DOHH2 (cell line): ENCODE measurements at regions not wholly inside any gene's neighbourhood (a gene's known extent, or its start where the extent isn't known, plus 50 kb on each side); places are given as distances from the start of the nearest gene placed in this dataset.

Experiments used
- EZH2phosphoT487 ChIP-seq: fragments of 200-600 bp; sonication (generic); IDR thresholded peaks from 2 replicates; pipeline ENCODE4 v1.6.1; 2017; ENCODE audit warnings: borderline replicate concordance, mild to moderate bottlenecking, antibody characterized with exemption, low read length, moderate library complexity, mixed read lengths
- TF ChIP-seq, protein P1 (sequence below): fragments of 200-600 bp; sonication (generic); IDR thresholded peaks from one replicate; pipeline ENCODE4 v1.5.1; 2014; ENCODE audit warnings: antibody characterized with exemption, mild to moderate bottlenecking, low read depth, low read length; ENCODE audit not compliant: poor library complexity, severe bottlenecking

DNA sequence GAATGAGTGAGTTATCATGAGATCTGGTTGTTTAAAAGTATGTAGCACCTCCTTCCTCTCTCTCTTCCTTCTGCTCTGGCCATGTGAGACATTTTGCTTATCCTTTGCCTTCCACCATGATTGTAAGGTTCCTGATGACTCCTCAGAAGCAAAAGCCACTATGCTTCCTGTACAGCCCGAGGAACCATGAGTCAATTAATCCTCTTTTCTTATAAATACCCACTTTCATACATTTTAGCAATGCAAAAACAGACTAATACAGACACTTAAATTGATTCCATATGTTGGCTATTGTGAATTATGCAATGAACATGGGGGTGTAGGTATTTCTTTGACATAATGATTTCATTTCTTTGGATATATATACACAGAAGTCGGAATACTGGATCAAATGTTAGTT lies 792.8 kb upstream of the EYS start:
- TF ChIP-seq, protein P1, sequence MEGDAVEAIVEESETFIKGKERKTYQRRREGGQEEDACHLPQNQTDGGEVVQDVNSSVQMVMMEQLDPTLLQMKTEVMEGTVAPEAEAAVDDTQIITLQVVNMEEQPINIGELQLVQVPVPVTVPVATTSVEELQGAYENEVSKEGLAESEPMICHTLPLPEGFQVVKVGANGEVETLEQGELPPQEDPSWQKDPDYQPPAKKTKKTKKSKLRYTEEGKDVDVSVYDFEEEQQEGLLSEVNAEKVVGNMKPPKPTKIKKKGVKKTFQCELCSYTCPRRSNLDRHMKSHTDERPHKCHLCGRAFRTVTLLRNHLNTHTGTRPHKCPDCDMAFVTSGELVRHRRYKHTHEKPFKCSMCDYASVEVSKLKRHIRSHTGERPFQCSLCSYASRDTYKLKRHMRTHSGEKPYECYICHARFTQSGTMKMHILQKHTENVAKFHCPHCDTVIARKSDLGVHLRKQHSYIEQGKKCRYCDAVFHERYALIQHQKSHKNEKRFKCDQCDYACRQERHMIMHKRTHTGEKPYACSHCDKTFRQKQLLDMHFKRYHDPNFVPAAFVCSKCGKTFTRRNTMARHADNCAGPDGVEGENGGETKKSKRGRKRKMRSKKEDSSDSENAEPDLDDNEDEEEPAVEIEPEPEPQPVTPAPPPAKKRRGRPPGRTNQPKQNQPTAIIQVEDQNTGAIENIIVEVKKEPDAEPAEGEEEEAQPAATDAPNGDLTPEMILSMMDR = no peak
- no peak for TF ChIP-seq EZH2phosphoT487
